ENCODE measurements at regions not wholly inside any gene's neighbourhood (a gene's known extent, or its start where the extent isn't known, plus 50 kb on each side); places are given as distances from the start of the nearest gene placed in this dataset.

DNA sequence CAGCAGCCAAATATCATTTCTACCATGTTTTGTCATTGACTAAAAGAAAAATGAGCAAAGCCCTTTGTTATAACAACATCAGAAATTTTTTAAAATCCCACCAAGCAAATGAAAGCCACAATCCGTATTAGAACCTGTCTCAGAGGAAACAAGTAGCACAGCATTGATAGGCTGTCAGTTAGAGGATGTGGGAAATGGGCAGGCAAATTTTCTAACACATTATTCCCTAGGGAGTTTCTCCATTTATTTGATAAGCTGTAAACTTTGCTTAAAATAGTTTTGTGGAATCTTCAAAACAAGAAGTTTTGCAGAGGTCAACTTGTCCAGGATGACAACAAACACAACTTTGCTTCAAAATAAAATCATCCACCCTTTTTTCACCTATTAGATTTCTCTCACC, 53.6 kb upstream of the APC start (continued):
- no peak for TF ChIP-seq JAZF1 (CRISPR knock-in tag; IDR thresholded peaks at IDR 0.05)
- TF ChIP-seq, protein P1, sequence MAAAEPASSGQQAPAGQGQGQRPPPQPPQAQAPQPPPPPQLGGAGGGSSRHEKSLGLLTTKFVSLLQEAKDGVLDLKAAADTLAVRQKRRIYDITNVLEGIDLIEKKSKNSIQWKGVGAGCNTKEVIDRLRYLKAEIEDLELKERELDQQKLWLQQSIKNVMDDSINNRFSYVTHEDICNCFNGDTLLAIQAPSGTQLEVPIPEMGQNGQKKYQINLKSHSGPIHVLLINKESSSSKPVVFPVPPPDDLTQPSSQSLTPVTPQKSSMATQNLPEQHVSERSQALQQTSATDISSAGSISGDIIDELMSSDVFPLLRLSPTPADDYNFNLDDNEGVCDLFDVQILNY (CRISPR knock-in tag; IDR thresholded peaks at IDR 0.05) = no peak

GRCh38 chr5:112684737-112685136, 52.9 kb upstream of the APC start:
- no peaks in the 10 kb centered on the region for H3K27me3 Mint-ChIP-seq (ENCODE audit: low read depth)
- no peaks in the 10 kb centered on the region for H3K36me3 Mint-ChIP-seq
- no peak overlapping the region for H3K4me3 Mint-ChIP-seq
- no peak overlapping the region for H3K27ac Mint-ChIP-seq
- peaks cover 4% of the 10 kb centered on the region; the same call in 1 of the 2 replicates for H3K9me3 Mint-ChIP-seq
- TF ChIP-seq ZNF121 (CRISPR knock-in tag; IDR thresholded peaks at IDR 0.05) (no peak), ZNF416 (CRISPR knock-in tag; IDR thresholded peaks at IDR 0.05) (no peak), SOX15 (CRISPR knock-in tag; IDR thresholded peaks at IDR 0.05) (no peak)
- TF ChIP-seq, protein P2, sequence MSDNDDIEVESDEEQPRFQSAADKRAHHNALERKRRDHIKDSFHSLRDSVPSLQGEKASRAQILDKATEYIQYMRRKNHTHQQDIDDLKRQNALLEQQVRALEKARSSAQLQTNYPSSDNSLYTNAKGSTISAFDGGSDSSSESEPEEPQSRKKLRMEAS (CRISPR knock-in tag; IDR thresholded peaks at IDR 0.05) = no peak
- DNase-seq (ENCODE audit: low spot score) = no peak
- no peak for ATAC-seq
- H3K4me1 Mint-ChIP-seq = peaks cover 12% of the 10 kb centered on the region
- ChIA-PET POLR2A (no interaction called here), CTCF (interaction anchor here (0.6 to 3.7 kb wide), 5 partner anchors 32 to 341 kb away, joined by 3 to 14 read pairs (median 4); no protein-coding TSS in a partner anchor)

DNA sequence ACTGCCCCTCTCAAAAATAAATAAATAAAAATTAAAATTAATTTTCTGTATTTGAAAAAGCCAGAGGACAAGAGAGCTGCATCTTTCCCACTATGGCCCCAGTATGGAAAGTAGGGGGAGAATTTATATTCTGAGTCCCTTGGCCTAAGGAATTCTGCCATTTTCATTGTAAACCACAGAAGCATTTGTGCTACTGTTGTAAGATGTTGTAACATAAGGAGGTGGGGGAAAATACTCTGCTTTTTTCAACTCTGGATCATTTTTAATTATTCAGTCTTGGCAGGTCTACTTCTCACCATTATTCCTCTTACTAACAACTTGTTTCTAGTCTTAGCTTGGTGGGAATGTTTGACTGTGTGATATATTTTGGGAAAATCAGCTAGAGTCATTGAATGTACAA, 52.3 kb upstream of the APC start:
- H3K36me3 Mint-ChIP-seq = no peaks in the 10 kb centered on the region
- no peaks in the 10 kb centered on the region for H3K27me3 Mint-ChIP-seq (ENCODE audit: low read depth)
- TF ChIP-seq JAZF1 (CRISPR knock-in tag; IDR thresholded peaks at IDR 0.05) (no peak), AR (CRISPR knock-in tag; IDR thresholded peaks at IDR 0.05) (no peak), SMAD4 (CRISPR knock-in tag; IDR thresholded peaks at IDR 0.05) (no peak), ZNF232 (CRISPR knock-in tag; IDR thresholded peaks at IDR 0.05) (no peak), CTCF (IDR thresholded peaks at IDR 0.05) (no peak), ATF1 (CRISPR knock-in tag; IDR thresholded peaks at IDR 0.05) (no peak)
- TF ChIP-seq, protein P3, sequence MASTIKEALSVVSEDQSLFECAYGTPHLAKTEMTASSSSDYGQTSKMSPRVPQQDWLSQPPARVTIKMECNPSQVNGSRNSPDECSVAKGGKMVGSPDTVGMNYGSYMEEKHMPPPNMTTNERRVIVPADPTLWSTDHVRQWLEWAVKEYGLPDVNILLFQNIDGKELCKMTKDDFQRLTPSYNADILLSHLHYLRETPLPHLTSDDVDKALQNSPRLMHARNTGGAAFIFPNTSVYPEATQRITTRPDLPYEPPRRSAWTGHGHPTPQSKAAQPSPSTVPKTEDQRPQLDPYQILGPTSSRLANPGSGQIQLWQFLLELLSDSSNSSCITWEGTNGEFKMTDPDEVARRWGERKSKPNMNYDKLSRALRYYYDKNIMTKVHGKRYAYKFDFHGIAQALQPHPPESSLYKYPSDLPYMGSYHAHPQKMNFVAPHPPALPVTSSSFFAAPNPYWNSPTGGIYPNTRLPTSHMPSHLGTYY (CRISPR knock-in tag; IDR thresholded peaks at IDR 0.05) = no peak
- ATAC-seq = no peak
- ChIA-PET CTCF (interaction anchor here (0.7 to 3.7 kb wide), 5 partner anchors 31 to 163 kb away, joined by 3 to 14 read pairs (median 4); no protein-coding TSS in a partner anchor), POLR2A (no interaction called here)
- H3K9me3 Mint-ChIP-seq = peaks cover 4% of the 10 kb centered on the region; the same call in 1 of the 2 replicates
- peaks cover 12% of the 10 kb centered on the region for H3K4me1 Mint-ChIP-seq
- DNase-seq (ENCODE audit: low spot score) = no peak
- H3K27ac Mint-ChIP-seq = no peak overlapping the region
- H3K4me3 Mint-ChIP-seq = no peak overlapping the region

GRCh38 chr5:112685931-112686330, 51.8 kb upstream of the APC start:
- Mint-ChIP-seq H3K27me3 (ENCODE audit: low read depth) (no peaks in the 10 kb centered on the region), H3K4me1 (peaks cover 15% of the 10 kb centered on the region), H3K9me3 (peaks cover 4% of the 10 kb centered on the region; the same call in 1 of the 2 replicates), H3K27ac (no peak overlapping the region), H3K36me3 (no peaks in the 10 kb centered on the region), H3K4me3 (no peak overlapping the region)
- ChIA-PET POLR2A (no interaction called here), CTCF (interaction anchor here (1.3 to 3.7 kb wide), 4 partner anchors 71 to 162 kb away, joined by 3 to 14 read pairs (median 4); no protein-coding TSS in a partner anchor)
- ATAC-seq (no peak), DNase-seq (ENCODE audit: low spot score) (no peak)
- TF ChIP-seq FOXK1 (CRISPR knock-in tag; IDR thresholded peaks at IDR 0.05) (no peak), ZNF512 (CRISPR knock-in tag; IDR thresholded peaks at IDR 0.05; ENCODE audit: borderline replicate concordance) (no peak), ZBTB21 (CRISPR knock-in tag; IDR thresholded peaks at IDR 0.05; ENCODE audit: borderline replicate concordance) (no peak), OVOL2 (CRISPR knock-in tag; IDR thresholded peaks at IDR 0.05; ENCODE audit: borderline replicate concordance) (no peak), JAZF1 (CRISPR knock-in tag; IDR thresholded peaks at IDR 0.05) (no peak), SP1 (CRISPR knock-in tag; conservative IDR thresholded peaks at IDR 0.05) (no peak), NFE2L1 (CRISPR knock-in tag; IDR thresholded peaks at IDR 0.05) (no peak), MYBL2 (CRISPR knock-in tag; IDR thresholded peaks at IDR 0.05) (no peak), ZNF263 (CRISPR knock-in tag; IDR thresholded peaks at IDR 0.05; ENCODE audit: low read depth) (no peak)

All from WTC11 (cell line).